HG02798 (cell line): ENCODE measurements at regions not wholly inside any gene's neighbourhood (a gene's known extent, or its start where the extent isn't known, plus 50 kb on each side); places are given as distances from the start of the nearest gene placed in this dataset.

Source experiments
- ATAC-seq: cut with Tn5 transposase; IDR thresholded peaks from one replicate; pipeline ENCODE4 v1.9.1; 2021; ENCODE audit warnings: mild to moderate bottlenecking; ENCODE audit not compliant: unreplicated experiment, poor library complexity

GRCh38 chr1:239812580-239812979 lies 279.1 kb upstream of the FMN2 start:
- ATAC-seq: no peak

- ATAC-seq: no peak
These were observed 277.3 kb upstream of the FMN2 start for GRCh38 chr1:239814306-239814881.

- ATAC-seq: no peak
These were observed 276.6 kb upstream of the FMN2 start for GRCh38 chr1:239815074-239815473.

- ATAC-seq: no peak
These were observed 275.5 kb upstream of the FMN2 start for GRCh38 chr1:239816081-239816782.

GRCh38 chr1:239817276-239817675 lies 274.4 kb upstream of the FMN2 start:
- ATAC-seq: no peak

GRCh38 chr1:239817801-239818200 lies 273.9 kb upstream of the FMN2 start:
- no peak for ATAC-seq

GRCh38 chr1:239819096-239819495 lies 272.6 kb upstream of the FMN2 start:
- ATAC-seq: no peak

GRCh38 chr1:239819756-239820250 lies 271.9 kb upstream of the FMN2 start:
- no peak for ATAC-seq

- ATAC-seq: no peak
These were observed 267.8 kb upstream of the FMN2 start for GRCh38 chr1:239823852-239824251.

GRCh38 chr1:239826211-239826610 lies 265.5 kb upstream of the FMN2 start:
- no peak for ATAC-seq

GRCh38 chr1:239826736-239827135 lies 264.9 kb upstream of the FMN2 start:
- no peak for ATAC-seq

- ATAC-seq: no peak
These were observed 262.1 kb upstream of the FMN2 start for GRCh38 chr1:239829535-239829934.

- no peak for ATAC-seq
These were observed 259.9 kb upstream of the FMN2 start for GRCh38 chr1:239831577-239832355.

GRCh38 chr1:239833723-239834122 lies 258.0 kb upstream of the FMN2 start:
- no peak for ATAC-seq

GRCh38 chr1:239835946-239836440 lies 255.7 kb upstream of the FMN2 start:
- ATAC-seq: no peak

GRCh38 chr1:239840336-239840735 lies 251.3 kb upstream of the FMN2 start:
- no peak for ATAC-seq

- no peak for ATAC-seq
These were observed 250.9 kb upstream of the FMN2 start for GRCh38 chr1:239840790-239841189.

GRCh38 chr1:239841631-239842030 lies 250.1 kb upstream of the FMN2 start:
- no peak for ATAC-seq

- ATAC-seq: no peak
These were observed 248.1 kb upstream of the FMN2 start for GRCh38 chr1:239843541-239843940.

GRCh38 chr1:239844833-239845232 lies 246.8 kb upstream of the FMN2 start:
- no peak for ATAC-seq

- ATAC-seq: no peak
These were observed 236.8 kb upstream of the FMN2 start for GRCh38 chr1:239854922-239855321.
